ENCODE measurements at regions not wholly inside any gene's neighbourhood (a gene's known extent, or its start where the extent isn't known, plus 50 kb on each side); places are given as distances from the start of the nearest gene placed in this dataset.
"Not testable (repeated sequence)": the region's sequence is repeated elsewhere in the genome, so short reads cannot be mapped to it uniquely, and the experiment has no call there.

DNA sequence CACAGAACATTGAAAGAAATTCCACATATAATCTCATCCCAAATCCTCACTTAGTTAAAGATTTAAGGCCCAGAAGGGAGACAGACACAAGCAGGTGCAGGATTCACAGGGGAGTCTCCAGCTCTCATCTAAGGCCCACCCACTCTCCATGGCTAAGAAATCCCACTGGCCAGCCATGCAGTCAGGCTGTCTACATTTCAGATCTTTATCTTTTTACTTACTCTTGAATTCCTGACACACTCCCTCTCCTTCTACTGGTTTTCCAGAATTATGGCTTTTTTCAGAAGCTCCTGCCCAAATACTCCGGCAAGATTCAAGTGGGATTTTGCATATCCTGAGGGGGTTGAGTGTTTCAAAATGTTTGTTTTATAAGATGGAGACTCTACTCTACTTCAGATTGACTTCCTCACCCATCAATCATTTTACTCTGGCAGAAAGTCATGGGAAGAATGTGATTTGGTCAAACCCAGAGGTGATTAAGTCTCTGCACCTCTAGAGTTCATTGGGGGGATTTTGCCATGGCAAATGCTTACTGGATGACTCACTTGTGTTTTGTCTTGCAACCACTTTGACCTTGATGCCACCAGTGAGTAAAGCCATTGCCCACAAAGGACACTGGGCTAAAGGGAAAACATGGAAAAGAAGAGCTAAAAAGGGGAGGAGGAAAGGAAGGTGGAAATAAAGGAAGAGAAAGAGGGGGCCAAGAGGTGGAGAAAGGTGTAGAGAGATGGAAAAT is 688.8 kb upstream of the SALL1 start:
- H3K27ac Mint-ChIP-seq (ENCODE audit: unreplicated experiment), result no peak overlapping the region
- no peaks in the 10 kb centered on the region for H3K36me3 Mint-ChIP-seq (ENCODE audit: low read depth)
- no peaks in the 10 kb centered on the region for H3K27me3 Mint-ChIP-seq (ENCODE audit: low read depth)
- H3K9me3 Mint-ChIP-seq (ENCODE audit: low read depth), result peaks cover 5% of the 10 kb centered on the region
- H3K4me1 Mint-ChIP-seq (ENCODE audit: low read depth), result no peaks in the 10 kb centered on the region
- no peak for DNase-seq (ENCODE audit: low spot score)
- no peak overlapping the region for H3K4me3 Mint-ChIP-seq (ENCODE audit: unreplicated experiment)
- TF ChIP-seq, protein P1, sequence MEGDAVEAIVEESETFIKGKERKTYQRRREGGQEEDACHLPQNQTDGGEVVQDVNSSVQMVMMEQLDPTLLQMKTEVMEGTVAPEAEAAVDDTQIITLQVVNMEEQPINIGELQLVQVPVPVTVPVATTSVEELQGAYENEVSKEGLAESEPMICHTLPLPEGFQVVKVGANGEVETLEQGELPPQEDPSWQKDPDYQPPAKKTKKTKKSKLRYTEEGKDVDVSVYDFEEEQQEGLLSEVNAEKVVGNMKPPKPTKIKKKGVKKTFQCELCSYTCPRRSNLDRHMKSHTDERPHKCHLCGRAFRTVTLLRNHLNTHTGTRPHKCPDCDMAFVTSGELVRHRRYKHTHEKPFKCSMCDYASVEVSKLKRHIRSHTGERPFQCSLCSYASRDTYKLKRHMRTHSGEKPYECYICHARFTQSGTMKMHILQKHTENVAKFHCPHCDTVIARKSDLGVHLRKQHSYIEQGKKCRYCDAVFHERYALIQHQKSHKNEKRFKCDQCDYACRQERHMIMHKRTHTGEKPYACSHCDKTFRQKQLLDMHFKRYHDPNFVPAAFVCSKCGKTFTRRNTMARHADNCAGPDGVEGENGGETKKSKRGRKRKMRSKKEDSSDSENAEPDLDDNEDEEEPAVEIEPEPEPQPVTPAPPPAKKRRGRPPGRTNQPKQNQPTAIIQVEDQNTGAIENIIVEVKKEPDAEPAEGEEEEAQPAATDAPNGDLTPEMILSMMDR (IDR thresholded peaks at IDR 0.05), result no peak

DNA sequence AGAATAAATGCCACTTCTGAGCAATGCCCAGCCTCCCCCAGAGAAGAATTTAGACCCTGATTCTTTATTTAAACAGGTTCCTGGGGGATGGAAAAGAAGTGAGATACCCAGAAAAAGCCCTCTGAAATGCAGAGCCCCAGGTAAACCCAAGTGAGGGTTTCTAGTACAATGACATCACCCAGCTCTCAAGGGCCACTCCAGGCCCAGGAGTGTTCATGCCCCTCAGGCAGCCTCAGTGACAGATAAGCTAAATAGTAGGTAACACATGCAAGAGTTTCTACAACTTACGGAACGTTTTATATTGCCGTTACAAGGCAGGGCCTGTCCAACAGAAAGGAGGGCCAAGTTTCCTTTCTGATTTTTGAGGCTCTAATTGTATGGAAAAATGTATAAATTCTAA is 683.7 kb upstream of the SALL1 start:
- TF ChIP-seq, protein P1 (IDR thresholded peaks at IDR 0.05), result no peak
- Mint-ChIP-seq H3K9me3 (ENCODE audit: low read depth) (peaks cover 7% of the 10 kb centered on the region), H3K27me3 (ENCODE audit: low read depth) (no peaks in the 10 kb centered on the region), H3K36me3 (ENCODE audit: low read depth) (no peaks in the 10 kb centered on the region), H3K4me3 (ENCODE audit: unreplicated experiment) (no peak overlapping the region), H3K27ac (ENCODE audit: unreplicated experiment) (no peak overlapping the region), H3K4me1 (ENCODE audit: low read depth) (no peaks in the 10 kb centered on the region)
- DNase-seq (ENCODE audit: low spot score), result no peak

DNA sequence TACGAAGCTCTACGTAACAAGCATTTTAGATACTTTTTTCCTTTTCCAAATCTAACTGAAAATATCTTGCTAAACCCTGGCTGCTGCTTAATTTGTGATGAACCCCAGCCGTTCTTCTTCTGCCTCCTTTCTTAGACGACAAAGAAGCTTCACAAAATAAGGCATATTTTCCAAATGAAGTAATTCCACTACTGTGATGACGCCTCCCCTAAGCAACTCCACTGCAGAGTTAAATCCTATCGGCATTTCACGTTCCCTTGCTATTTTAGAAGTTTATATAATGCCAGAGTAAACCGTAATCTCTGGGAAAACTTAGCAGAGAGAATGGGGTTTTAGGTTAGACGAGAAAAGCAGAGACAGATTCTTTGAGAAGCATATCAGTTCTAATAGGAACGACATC is 683.1 kb upstream of the SALL1 start:
- Mint-ChIP-seq H3K4me3 (ENCODE audit: unreplicated experiment) (no peak overlapping the region), H3K27me3 (ENCODE audit: low read depth) (peaks cover 3% of the 10 kb centered on the region), H3K36me3 (ENCODE audit: low read depth) (no peaks in the 10 kb centered on the region), H3K9me3 (ENCODE audit: low read depth) (peaks cover 7% of the 10 kb centered on the region), H3K27ac (ENCODE audit: unreplicated experiment) (no peak overlapping the region), H3K4me1 (ENCODE audit: low read depth) (no peaks in the 10 kb centered on the region)
- no peak for DNase-seq (ENCODE audit: low spot score)
- TF ChIP-seq, protein P1 (IDR thresholded peaks at IDR 0.05), result no peak

DNA sequence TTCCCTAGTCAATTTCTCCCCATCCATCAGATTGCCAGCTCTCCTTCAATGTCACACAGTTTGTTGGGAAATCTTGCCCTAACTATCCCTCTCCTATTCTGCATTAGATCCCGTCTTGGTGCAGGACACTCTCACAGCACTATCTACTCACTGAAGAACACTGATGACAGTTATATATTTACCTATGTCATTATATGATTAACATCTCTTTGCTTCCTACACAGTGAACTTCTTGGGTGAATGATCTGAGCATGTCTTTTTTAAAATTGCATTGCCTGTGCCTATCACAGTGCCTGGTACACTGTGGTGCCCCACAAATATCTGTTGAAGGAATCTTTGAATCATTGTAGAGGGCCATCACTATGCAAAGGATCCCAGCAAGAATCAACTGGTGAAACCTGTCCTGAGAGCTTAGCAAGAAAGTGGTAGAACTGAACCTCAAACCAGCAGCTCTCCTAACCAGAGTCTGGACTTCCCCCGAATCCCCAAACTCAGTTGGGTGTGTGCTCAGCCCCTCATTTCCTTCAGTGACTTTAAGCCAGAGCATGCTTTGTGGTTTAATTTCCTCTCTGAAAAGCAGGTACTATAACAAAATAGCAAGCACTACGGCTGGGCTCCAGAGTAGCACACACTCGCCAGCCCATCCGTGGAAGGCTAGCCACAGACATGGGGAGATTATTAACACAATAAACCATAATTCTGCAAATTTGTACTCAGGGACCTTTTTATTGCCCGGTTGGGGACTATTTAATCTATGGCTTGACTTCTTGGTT is 680.7 kb upstream of the SALL1 start:
- TF ChIP-seq, protein P1 (IDR thresholded peaks at IDR 0.05), result no peak
- DNase-seq (ENCODE audit: low spot score), result no peak
- Mint-ChIP-seq H3K27me3 (ENCODE audit: low read depth) (peaks cover 3% of the 10 kb centered on the region), H3K9me3 (ENCODE audit: low read depth) (peaks cover 7% of the 10 kb centered on the region), H3K4me3 (ENCODE audit: unreplicated experiment) (no peak overlapping the region), H3K36me3 (ENCODE audit: low read depth) (no peaks in the 10 kb centered on the region), H3K27ac (ENCODE audit: unreplicated experiment) (no peak overlapping the region), H3K4me1 (ENCODE audit: low read depth) (no peaks in the 10 kb centered on the region)

DNA sequence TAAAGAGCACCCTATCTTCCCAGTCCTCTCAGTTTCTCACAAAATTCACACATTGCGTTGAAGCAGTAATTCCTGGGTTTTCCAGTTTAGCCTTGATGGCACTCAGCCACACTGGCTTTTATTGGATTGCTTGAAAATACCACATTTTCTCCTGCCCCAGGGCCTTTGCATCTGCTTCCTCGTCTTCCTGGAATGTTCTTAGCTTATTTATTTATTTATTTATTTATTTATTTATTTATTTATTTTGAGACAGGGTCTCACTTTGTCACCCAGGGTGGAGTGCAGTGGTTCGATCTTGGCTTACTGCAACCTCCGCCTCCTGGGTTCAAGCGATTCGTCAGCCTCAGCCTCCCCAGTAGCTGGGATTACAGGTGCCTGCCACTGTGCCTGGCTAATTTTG is 680.0 kb upstream of the SALL1 start:
- H3K36me3 Mint-ChIP-seq (ENCODE audit: low read depth); DNase-seq (ENCODE audit: low spot score); H3K27me3 Mint-ChIP-seq (ENCODE audit: low read depth); H3K4me1 Mint-ChIP-seq (ENCODE audit: low read depth); H3K9me3 Mint-ChIP-seq (ENCODE audit: low read depth); H3K27ac Mint-ChIP-seq (ENCODE audit: unreplicated experiment); H3K4me3 Mint-ChIP-seq (ENCODE audit: unreplicated experiment): not testable (repeated sequence)

Data from chondrocyte (in vitro differentiated cells).